Esophagus squamous epithelium (tissue), 5 donors: ENCODE measurements at regions not wholly inside any gene's neighbourhood (a gene's known extent, or its start where the extent isn't known, plus 50 kb on each side); places are given as distances from the start of the nearest gene placed in this dataset.

Experiments used
- DNase-seq: peaks from one replicate; lab custom pipeline; 2025; lab: John Stamatoyannopoulos, UW
- H3K27ac ChIP-seq, 4 donors: fragments of 200-600 bp; sonication (generic); one replicate each; pipeline ENCODE4 v1.5.1; 2016 to 2019; ENCODE audit warnings: mild to moderate bottlenecking in 1 of 4
- H3K27me3 ChIP-seq, 4 donors: fragments of 200-600 bp; sonication (generic); 1 replicate in 3 of 4; 2 replicates in 1 of 4; pipeline versions ENCODE4 v1.5.1 to v1.6.0; 2017 to 2021; ENCODE audit warnings: antibody characterized with exemption in 1 of 4
- H3K36me3 ChIP-seq, 3 donors: fragments of 200-600 bp; sonication (generic); one replicate each; pipeline ENCODE4 v1.5.1; 2016 to 2019
- H3K4me1 ChIP-seq, 3 donors: fragments of 200-600 bp; sonication (generic); one replicate each; pipeline ENCODE4 v1.5.1; 2017 to 2019
- H3K4me3 ChIP-seq, 4 donors: fragments of 200-600 bp; sonication (generic); 1 replicate in 3 of 4; 2 replicates in 1 of 4; pipeline ENCODE4 v1.5.1; 2016 to 2019; ENCODE audit warnings: mild to moderate bottlenecking in 2 of 4, moderate library complexity in 1 of 4
- H3K9me3 ChIP-seq, 3 donors: fragments of 200-600 bp; sonication (generic); one replicate each; pipeline ENCODE4 v1.5.1; 2016 to 2019
- POLR2A ChIP-seq, 4 donors: fragments of 450-650 bp; IDR thresholded peaks; one replicate each; pipeline ENCODE4 v1.6.1; 2017; ENCODE audit warnings: antibody characterized with exemption in 4 of 4, mild to moderate bottlenecking in 4 of 4, moderate library complexity in 3 of 4
- WGBS, 2 donors: methylation state at CpG; one replicate each; pipeline ENCODE4 v1.1.5; 2018; 5-methylcytosine and 5-hydroxymethylcytosine counted together
- intact Hi-C: fragments of 100-400 bp; cut with DNase I; formaldehyde crosslinking; loops from one replicate; pipeline ENCODE4 v1.15.0; 2022
- TF ChIP-seq, protein P1 (sequence below), 6 experiments: fragments of 450-650 bp in 4 of 6; fragments of 200-600 bp in 2 of 6; sonication (generic) in 2 of 6; IDR thresholded peaks; one replicate each; pipeline ENCODE4 v1.5.1; 2016 to 2019; ENCODE audit warnings: antibody characterized with exemption in 6 of 6, mild to moderate bottlenecking in 4 of 6, moderate library complexity in 4 of 6
- donor health status: DM: yes; HTN: yes; CAD: no.

DNA sequence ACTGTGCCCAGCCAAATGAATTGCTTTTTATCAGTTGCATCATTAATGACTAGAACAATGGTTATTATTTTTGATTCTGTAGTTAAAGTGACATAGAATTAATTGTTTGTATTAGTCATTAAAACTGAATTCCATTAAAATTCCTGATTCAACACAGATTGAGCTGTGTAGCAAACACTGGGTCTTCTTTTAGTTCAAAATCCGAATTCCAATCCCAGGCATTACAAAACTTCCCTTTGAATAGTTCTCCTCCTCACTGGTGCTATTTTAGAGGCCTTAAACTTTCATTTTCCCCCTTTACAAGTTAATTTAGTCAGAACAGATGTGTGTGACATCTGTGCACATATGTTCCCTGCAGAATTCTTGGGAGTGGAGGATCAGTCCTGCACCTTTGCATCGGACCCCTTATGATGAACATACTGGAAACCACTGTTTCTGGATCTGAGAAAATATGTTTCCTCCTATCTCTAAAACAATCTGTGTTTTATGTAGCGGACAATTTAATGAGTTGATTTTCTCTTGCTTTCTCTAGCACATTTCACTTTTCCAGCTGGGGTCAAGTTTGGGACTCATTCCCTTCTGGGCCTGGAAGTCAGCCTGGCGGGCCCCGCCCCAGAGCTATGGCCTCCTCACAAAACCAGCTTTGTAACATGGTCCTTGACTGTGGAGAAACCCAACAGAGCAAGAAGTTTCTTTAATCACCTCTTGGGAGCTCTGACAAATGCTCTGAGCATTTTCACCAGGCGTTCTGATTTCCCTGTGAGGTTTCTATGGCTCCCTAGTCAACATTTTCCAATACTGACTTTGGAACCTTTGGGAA lies 87.9 kb upstream of the MAMDC2 start:
- 68 to 72% methylated on average over 6 of the region's 6 CpGs for WGBS, 2 donors
- DNase-seq = no peak
- H3K36me3 ChIP-seq = no peaks in the 10 kb centered on the region
- no peaks in the 10 kb centered on the region for H3K9me3 ChIP-seq
- intact Hi-C loops = no loop called here
- H3K27ac ChIP-seq = no peak overlapping the region
- H3K27me3 ChIP-seq = no peaks in the 10 kb centered on the region
- TF ChIP-seq POLR2A (IDR thresholded peaks at IDR 0.05) = no peak
- TF ChIP-seq, protein P1, sequence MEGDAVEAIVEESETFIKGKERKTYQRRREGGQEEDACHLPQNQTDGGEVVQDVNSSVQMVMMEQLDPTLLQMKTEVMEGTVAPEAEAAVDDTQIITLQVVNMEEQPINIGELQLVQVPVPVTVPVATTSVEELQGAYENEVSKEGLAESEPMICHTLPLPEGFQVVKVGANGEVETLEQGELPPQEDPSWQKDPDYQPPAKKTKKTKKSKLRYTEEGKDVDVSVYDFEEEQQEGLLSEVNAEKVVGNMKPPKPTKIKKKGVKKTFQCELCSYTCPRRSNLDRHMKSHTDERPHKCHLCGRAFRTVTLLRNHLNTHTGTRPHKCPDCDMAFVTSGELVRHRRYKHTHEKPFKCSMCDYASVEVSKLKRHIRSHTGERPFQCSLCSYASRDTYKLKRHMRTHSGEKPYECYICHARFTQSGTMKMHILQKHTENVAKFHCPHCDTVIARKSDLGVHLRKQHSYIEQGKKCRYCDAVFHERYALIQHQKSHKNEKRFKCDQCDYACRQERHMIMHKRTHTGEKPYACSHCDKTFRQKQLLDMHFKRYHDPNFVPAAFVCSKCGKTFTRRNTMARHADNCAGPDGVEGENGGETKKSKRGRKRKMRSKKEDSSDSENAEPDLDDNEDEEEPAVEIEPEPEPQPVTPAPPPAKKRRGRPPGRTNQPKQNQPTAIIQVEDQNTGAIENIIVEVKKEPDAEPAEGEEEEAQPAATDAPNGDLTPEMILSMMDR (IDR thresholded peaks at IDR 0.05) = no peak
- no peaks in the 10 kb centered on the region for H3K4me1 ChIP-seq
- H3K4me3 ChIP-seq = no peak overlapping the region

DNA sequence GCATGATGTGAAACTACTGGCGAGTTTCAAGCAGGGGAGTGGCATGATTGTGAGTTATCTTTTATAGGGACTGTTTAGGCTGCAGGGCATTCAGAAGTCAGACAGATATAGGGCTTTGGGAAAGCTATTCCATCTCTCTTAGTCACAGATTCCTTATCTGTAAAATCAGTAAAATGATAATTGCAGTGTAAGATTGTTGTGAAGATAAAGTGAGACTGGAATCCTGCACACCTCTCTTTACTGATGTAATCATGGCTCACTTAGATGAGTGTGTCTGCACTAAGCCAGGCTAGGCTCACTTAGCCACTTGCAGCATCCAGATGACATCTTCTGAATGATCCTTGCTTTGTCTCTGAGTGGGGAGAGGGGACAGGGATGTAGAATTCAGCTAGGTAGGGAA lies 81.8 kb upstream of the MAMDC2 start:
- 43 to 65% methylated on average over 1 of the region's 1 CpG for WGBS, 2 donors
- no peaks in the 10 kb centered on the region for H3K4me1 ChIP-seq
- TF ChIP-seq, protein P1 (IDR thresholded peaks at IDR 0.05) = no peak
- TF ChIP-seq POLR2A (IDR thresholded peaks at IDR 0.05) = no peak
- no peaks in the 10 kb centered on the region for H3K36me3 ChIP-seq
- no peak overlapping the region for H3K4me3 ChIP-seq
- no peak overlapping the region for H3K27ac ChIP-seq
- no peaks in the 10 kb centered on the region for H3K9me3 ChIP-seq
- H3K27me3 ChIP-seq = no peaks in the 10 kb centered on the region
- intact Hi-C loops = no loop called here
- no peak for DNase-seq

DNA sequence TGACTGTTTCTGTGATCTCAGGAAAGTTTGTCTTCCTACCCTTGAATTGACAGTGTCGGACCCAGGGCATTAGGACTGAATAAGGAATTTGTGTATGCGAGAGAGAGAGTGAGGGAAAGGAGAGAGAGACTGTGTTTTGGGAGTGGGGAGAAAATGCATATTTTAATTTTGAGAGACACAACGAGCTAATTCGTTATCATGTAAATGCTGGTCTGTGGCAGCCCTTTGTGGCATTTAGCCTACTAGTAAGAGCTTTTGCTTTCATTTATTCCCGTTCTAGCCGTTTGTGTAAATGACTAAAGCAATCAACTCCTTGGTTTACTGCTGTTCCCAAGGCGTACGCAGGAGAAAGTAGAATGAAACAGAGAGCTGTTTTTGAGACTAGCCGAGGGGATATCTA lies 79.8 kb upstream of the MAMDC2 start:
- DNase-seq = no peak
- Histone ChIP-seq H3K4me1 (no peaks in the 10 kb centered on the region), H3K9me3 (no peaks in the 10 kb centered on the region), H3K27ac (peak overlapping the region in 3 of 4 donors; percentile 0 to 49 (median 35)), H3K27me3 (no peaks in the 10 kb centered on the region), H3K4me3 (peak overlapping the region in 1 of 4 donors; percentile 8), H3K36me3 (no peaks in the 10 kb centered on the region)
- TF ChIP-seq, protein P1 (IDR thresholded peaks at IDR 0.05) = no peak
- no peak for TF ChIP-seq POLR2A (IDR thresholded peaks at IDR 0.05)
- intact Hi-C loops = no loop called here
- 53 to 69% methylated on average over 9 of the region's 9 CpGs for WGBS, 2 donors

DNA sequence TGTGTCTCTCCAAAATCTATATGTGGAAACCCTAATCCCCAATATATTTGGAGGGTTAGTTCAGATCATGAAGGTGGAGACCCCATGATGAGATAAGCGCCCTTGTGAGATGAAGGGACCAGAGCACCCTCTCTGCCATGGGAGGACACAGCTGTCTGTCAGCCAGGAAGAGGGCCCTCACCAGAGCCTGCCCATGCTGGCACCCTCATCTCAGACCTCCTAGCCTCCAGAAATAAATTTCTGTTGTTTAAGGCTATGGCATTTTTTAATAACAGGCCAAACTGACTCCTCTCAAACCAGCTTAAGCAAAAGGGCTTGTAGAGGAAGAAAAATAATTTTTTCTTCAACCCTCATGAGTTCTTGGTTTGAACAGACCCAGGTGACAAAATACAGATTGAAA lies 79.2 kb upstream of the MAMDC2 start:
- TF ChIP-seq POLR2A (IDR thresholded peaks at IDR 0.05) = no peak
- TF ChIP-seq, protein P1 (IDR thresholded peaks at IDR 0.05) = no peak
- 89 to 100% methylated on average over 1 of the region's 1 CpG for WGBS, 2 donors
- Histone ChIP-seq H3K9me3 (no peaks in the 10 kb centered on the region), H3K27ac (no peak overlapping the region), H3K4me1 (no peaks in the 10 kb centered on the region), H3K27me3 (no peaks in the 10 kb centered on the region), H3K4me3 (no peak overlapping the region), H3K36me3 (no peaks in the 10 kb centered on the region)
- intact Hi-C loops = no loop called here
- no peak for DNase-seq

DNA sequence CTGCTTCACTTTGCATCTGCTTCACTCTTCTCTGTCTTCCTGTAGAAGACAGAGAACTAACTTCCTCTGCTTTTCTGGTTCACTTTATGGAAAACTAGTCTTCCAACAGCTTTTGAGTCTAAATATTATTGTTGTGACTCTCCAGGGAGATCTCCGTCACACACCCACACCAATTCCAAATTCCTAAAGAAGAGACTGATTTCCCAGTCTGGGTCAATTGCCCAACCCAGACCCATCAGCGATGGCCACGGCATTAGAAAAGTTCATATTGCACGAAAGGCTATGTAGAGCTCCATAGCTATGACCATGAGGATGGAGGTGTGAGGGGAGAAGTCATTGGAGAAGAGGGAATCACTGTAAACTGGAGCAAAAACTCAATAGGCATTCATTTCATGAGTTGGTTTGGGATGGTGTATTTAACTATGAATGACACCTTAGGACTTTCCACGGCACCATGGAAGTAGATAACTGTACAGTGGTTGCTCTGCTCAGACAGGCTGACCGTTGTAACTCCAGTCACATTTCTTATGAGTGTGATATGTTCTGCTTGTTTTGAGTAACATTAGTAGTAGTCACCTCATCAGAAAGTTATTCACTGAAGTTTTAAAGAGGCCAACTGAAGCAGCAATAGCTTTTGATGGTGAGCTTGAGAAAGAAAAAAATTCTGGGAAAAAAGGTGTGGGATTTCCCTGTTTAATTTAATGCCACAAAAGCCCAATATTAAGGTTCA lies 78.1 kb upstream of the MAMDC2 start:
- Histone ChIP-seq H3K4me3 (no peak overlapping the region), H3K36me3 (no peaks in the 10 kb centered on the region), H3K27ac (no peak overlapping the region), H3K27me3 (no peaks in the 10 kb centered on the region), H3K4me1 (no peaks in the 10 kb centered on the region), H3K9me3 (no peaks in the 10 kb centered on the region)
- DNase-seq = no peak
- no peak for TF ChIP-seq POLR2A (IDR thresholded peaks at IDR 0.05)
- TF ChIP-seq, protein P1 (IDR thresholded peaks at IDR 0.05) = no peak
- WGBS, 2 donors = 78 to 81% methylated on average over 5 to 6 of the region's 6 CpGs
- intact Hi-C loops = no loop called here
